Loucy (cell line): ENCODE measurements at regions not wholly inside any gene's neighbourhood (a gene's known extent, or its start where the extent isn't known, plus 50 kb on each side); places are given as distances from the start of the nearest gene placed in this dataset.

Experiments used
- H2AFZ ChIP-seq: fragments of 200-600 bp; sonication (generic); 2 replicates; pipeline ENCODE4 v1.6.0; 2016; ENCODE audit warnings: antibody characterized with exemption, mild to moderate bottlenecking, low read length, moderate library complexity
- H3F3A ChIP-seq: fragments of 200-600 bp; 2 replicates; pipeline ENCODE4 v1.6.0; 2016; ENCODE audit warnings: antibody characterized with exemption, low read depth, mild to moderate bottlenecking
- H3K27me3 ChIP-seq: fragments of 200-600 bp; sonication (generic); 2 replicates; pipeline ENCODE4 v1.6.1; 2014; ENCODE audit warnings: low read length, mild to moderate bottlenecking; ENCODE audit not compliant: insufficient read depth, poor library complexity, severe bottlenecking
- H3K36me3 ChIP-seq: fragments of 200-600 bp; sonication (generic); 2 replicates; pipeline ENCODE4 v1.6.1; 2016; ENCODE audit warnings: low read length; ENCODE audit not compliant: insufficient read depth
- H3K4me1 ChIP-seq: fragments of 200-600 bp; sonication (generic); 2 replicates; pipeline ENCODE4 v1.5.1; 2014; ENCODE audit warnings: low read length, mild to moderate bottlenecking; ENCODE audit not compliant: insufficient read depth, poor library complexity, severe bottlenecking
- H3K4me2 ChIP-seq: fragments of 200-600 bp; sonication (generic); 2 replicates; pipeline ENCODE4 v1.6.0; 2014; ENCODE audit warnings: antibody characterized with exemption, low read length, low read depth, mild to moderate bottlenecking; ENCODE audit not compliant: poor library complexity, severe bottlenecking
- H3K4me3 ChIP-seq: fragments of 200-600 bp; sonication (generic); 2 replicates; pipeline ENCODE4 v1.5.1; 2014; ENCODE audit warnings: low read length, mild to moderate bottlenecking, mixed read lengths; ENCODE audit not compliant: poor library complexity, severe bottlenecking
- H3K79me2 ChIP-seq: fragments of 200-600 bp; sonication (generic); 2 replicates; pipeline ENCODE4 v1.6.1; 2014; ENCODE audit warnings: low read length; ENCODE audit not compliant: insufficient read depth
- H3K9ac ChIP-seq: fragments of 200-600 bp; sonication (generic); 2 replicates; pipeline ENCODE4 v1.6.0; 2014; ENCODE audit warnings: mild to moderate bottlenecking, low read depth, low read length, moderate library complexity; ENCODE audit not compliant: poor library complexity, severe bottlenecking
- H3K9me2 ChIP-seq: fragments of 200-600 bp; sonication (generic); replicated peaks from 2 replicates; pipeline ENCODE4 v1.6.1; 2016; ENCODE audit warnings: low read depth, low read length, mixed read lengths
- H3K9me3 ChIP-seq: fragments of 200-600 bp; sonication (generic); 2 replicates; pipeline ENCODE4 v1.6.1; 2014; ENCODE audit warnings: mild to moderate bottlenecking, antibody characterized with exemption, low read length, low read depth; ENCODE audit not compliant: insufficient read depth
- H4K20me1 ChIP-seq: fragments of 200-600 bp; sonication (generic); 2 replicates; pipeline ENCODE4 v1.6.0; 2014; ENCODE audit warnings: antibody characterized with exemption, low read length, mild to moderate bottlenecking; ENCODE audit not compliant: insufficient read depth, poor library complexity, severe bottlenecking
- EZH2phosphoT487 ChIP-seq: fragments of 200-600 bp; IDR thresholded peaks from 2 replicates; pipeline ENCODE4 v1.6.1; 2018; ENCODE audit warnings: antibody characterized with exemption, mild to moderate bottlenecking, moderate library complexity, borderline replicate concordance
- TF ChIP-seq, protein P1 (sequence below): fragments of 200-600 bp; sonication (generic); conservative IDR thresholded peaks from 2 replicates; pipeline ENCODE4 v1.5.1; 2014; ENCODE audit warnings: mild to moderate bottlenecking, antibody characterized with exemption, low read length

DNA sequence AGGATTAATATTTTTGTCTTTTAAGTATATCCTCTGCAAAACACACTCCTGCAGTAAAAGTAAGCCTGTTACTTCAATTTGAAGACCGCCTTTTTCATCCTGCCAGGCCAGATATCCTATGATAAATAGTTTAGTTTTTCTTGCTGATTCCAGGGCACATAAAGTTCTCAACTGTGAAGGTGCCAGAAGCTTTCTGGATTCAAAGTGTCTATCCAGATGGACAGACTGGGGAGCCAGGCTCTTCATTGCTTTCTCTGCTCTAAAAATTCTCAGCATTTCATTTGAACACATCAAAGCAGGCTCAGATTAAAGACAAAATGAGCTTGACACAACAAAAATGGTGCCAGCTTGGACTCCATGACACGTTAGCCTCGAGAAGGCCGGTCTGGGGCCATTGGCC lies 53.6 kb upstream of the UBL3 start:
- Histone ChIP-seq H3K9me2 (no peaks in the 10 kb centered on the region), H3K4me1 (peaks cover 26% of the 10 kb centered on the region), H2AFZ (peak overlapping the region; percentile 6; the same call in 1 of the 2 replicates), H3K4me2 (no peak overlapping the region), H3K9me3 (no peaks in the 10 kb centered on the region; the same call in 1 of the 2 replicates), H3K79me2 (no peaks in the 10 kb centered on the region), H4K20me1 (no peaks in the 10 kb centered on the region), H3K4me3 (no peak overlapping the region), H3K27me3 (no peaks in the 10 kb centered on the region), H3K36me3 (no peaks in the 10 kb centered on the region), H3K9ac (no peak overlapping the region), H3F3A (no peaks in the 10 kb centered on the region)
- TF ChIP-seq EZH2phosphoT487, result no peak
- TF ChIP-seq, protein P1, sequence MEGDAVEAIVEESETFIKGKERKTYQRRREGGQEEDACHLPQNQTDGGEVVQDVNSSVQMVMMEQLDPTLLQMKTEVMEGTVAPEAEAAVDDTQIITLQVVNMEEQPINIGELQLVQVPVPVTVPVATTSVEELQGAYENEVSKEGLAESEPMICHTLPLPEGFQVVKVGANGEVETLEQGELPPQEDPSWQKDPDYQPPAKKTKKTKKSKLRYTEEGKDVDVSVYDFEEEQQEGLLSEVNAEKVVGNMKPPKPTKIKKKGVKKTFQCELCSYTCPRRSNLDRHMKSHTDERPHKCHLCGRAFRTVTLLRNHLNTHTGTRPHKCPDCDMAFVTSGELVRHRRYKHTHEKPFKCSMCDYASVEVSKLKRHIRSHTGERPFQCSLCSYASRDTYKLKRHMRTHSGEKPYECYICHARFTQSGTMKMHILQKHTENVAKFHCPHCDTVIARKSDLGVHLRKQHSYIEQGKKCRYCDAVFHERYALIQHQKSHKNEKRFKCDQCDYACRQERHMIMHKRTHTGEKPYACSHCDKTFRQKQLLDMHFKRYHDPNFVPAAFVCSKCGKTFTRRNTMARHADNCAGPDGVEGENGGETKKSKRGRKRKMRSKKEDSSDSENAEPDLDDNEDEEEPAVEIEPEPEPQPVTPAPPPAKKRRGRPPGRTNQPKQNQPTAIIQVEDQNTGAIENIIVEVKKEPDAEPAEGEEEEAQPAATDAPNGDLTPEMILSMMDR, result no peak

DNA sequence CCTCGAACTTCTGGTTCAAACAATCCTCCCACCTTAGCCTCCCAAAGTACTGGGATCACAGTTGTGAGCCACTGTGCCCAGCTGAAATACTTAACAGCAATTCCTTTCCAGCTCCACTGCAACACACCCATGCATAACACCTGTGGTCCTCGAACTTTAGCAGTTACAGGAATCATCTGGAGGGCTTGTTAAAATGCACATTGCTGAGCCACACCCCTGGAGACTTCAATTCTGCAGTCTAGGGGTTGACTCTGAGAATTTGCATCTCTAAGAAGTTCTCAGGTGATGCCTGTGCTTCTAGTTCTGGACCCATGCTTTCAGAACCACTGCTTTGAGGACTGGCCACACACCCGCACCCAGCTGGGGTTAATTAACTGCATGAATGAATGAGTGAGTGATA lies 53.1 kb upstream of the UBL3 start:
- peaks cover 26% of the 10 kb centered on the region for H3K4me1 ChIP-seq

DNA sequence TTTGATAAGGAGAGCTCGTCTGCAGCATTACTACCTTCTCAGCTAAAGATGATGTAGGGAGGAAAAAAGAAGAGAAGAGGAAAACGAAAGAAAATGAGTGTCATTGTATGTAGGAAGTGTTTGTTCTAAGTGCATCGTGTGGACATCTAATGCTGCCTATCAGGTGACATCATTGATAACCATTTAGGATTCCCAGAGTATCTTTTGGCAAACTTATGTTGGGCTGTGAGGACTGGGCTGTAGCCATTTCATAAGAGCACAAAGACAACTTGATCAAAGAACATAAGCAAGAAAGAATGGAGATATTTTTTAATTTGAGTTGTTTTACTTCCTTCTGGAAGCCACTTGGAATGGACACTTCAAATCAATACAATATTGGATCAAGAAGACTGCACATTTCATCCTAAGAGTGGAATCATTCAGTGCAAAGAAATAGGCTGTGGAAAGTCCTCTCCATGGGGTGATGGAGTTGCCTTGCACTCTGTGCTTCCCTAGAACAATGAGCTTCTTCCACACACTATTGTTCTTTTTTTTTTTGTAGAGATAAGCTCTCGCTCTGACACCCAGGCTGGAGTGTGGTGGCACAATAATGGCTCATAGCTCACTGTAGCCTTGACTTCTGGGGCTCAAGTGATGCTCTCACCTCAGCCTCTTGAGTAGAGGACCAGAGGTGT lies 52.4 kb upstream of the UBL3 start:
- no peaks in the 10 kb centered on the region; the same call in 1 of the 2 replicates for H3K9me3 ChIP-seq
- no peaks in the 10 kb centered on the region for H3K36me3 ChIP-seq
- no peaks in the 10 kb centered on the region for H3K9me2 ChIP-seq
- peak overlapping the region; percentile 66 for H3K4me3 ChIP-seq
- no peaks in the 10 kb centered on the region for H3K27me3 ChIP-seq
- H3F3A ChIP-seq, result no peaks in the 10 kb centered on the region
- peak overlapping the region; percentile 44; the same call in 1 of the 2 replicates for H2AFZ ChIP-seq
- H3K4me2 ChIP-seq, result peak overlapping the region; percentile 81
- H4K20me1 ChIP-seq, result no peaks in the 10 kb centered on the region
- peaks cover 26% of the 10 kb centered on the region for H3K4me1 ChIP-seq
- H3K9ac ChIP-seq, result peak overlapping the region; percentile 13
- H3K79me2 ChIP-seq, result no peaks in the 10 kb centered on the region
- TF ChIP-seq, protein P1, result no peak
- TF ChIP-seq EZH2phosphoT487, result no peak

More for the DNA sequence above, 53.1 kb upstream of the UBL3 start:
- H3K79me2 ChIP-seq, result no peaks in the 10 kb centered on the region
- H3K27me3 ChIP-seq, result no peaks in the 10 kb centered on the region
- TF ChIP-seq, protein P1, result no peak
- TF ChIP-seq EZH2phosphoT487, result no peak
- H3K9ac ChIP-seq, result no peak overlapping the region
- H3K9me2 ChIP-seq, result no peaks in the 10 kb centered on the region
- no peaks in the 10 kb centered on the region; the same call in 1 of the 2 replicates for H3K9me3 ChIP-seq
- H4K20me1 ChIP-seq, result no peaks in the 10 kb centered on the region
- peak overlapping the region; percentile 6; the same call in 1 of the 2 replicates for H2AFZ ChIP-seq
- H3K4me2 ChIP-seq, result no peak overlapping the region
- H3F3A ChIP-seq, result no peaks in the 10 kb centered on the region
- no peaks in the 10 kb centered on the region for H3K36me3 ChIP-seq
- H3K4me3 ChIP-seq, result no peak overlapping the region
